AG04449 (cell line): ENCODE measurements at regions not wholly inside any gene's neighbourhood (a gene's known extent, or its start where the extent isn't known, plus 50 kb on each side); places are given as distances from the start of the nearest gene placed in this dataset.

Experiments used
- CTCF ChIA-PET: fragments of 350-600 bp; formaldehyde crosslinking; extraction: SDS; loops from one replicate; lab custom pipeline; 2021; ENCODE audit warnings: antibody characterized with exemption; lab: Yijun Ruan, JAX
- POLR2A ChIA-PET: fragments of 400-600, 350-600 bp; formaldehyde crosslinking; extraction: SDS; loops from one replicate; lab custom pipeline; 2020; ENCODE audit warnings: antibody characterized with exemption, inconsistent platforms; lab: Yijun Ruan, JAX
- DNase-seq: peaks from one replicate; pipeline ENCODE4 v3.0.0-alpha.2; 2010; ENCODE audit warnings: low read depth, low spot score
- H3K4me3 ChIP-seq: 2 replicates; pipeline ENCODE4 v1.5.1; 2011; ENCODE audit warnings: low read depth, mild to moderate bottlenecking, control low read depth, low read length
- CTCF ChIP-seq: IDR thresholded peaks from one replicate; pipeline ENCODE4 v1.5.1; 2011; ENCODE audit warnings: mild to moderate bottlenecking, moderate library complexity, low read length, control low read depth, inconsistent platforms; ENCODE audit not compliant: insufficient read depth; ENCODE audit errors: missing control alignments

DNA sequence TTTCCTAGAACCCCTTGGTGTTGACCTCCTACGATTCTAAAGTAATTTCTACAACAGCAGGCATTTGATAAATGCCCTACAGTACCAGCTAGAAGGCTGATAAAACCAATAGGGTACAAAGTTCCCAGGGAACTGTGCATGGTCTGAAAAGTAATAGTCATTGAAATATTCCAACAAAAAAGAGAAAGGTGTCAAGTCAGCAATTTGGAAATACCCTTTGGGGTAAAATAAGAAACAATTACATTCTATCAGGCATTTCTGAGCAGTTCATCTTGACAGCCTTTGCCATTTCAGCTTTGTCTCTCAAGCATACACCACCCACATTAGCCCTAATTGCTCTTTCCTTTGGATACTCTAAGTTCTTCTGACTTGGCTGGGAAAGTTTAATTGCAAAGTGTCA lies 542.9 kb upstream of the DDX18 start:
- no peak for DNase-seq
- H3K4me3 ChIP-seq = no peak overlapping the region
- TF ChIP-seq CTCF = no peak
- CTCF ChIA-PET = no interaction called here
- POLR2A ChIA-PET = no interaction called here

DNA sequence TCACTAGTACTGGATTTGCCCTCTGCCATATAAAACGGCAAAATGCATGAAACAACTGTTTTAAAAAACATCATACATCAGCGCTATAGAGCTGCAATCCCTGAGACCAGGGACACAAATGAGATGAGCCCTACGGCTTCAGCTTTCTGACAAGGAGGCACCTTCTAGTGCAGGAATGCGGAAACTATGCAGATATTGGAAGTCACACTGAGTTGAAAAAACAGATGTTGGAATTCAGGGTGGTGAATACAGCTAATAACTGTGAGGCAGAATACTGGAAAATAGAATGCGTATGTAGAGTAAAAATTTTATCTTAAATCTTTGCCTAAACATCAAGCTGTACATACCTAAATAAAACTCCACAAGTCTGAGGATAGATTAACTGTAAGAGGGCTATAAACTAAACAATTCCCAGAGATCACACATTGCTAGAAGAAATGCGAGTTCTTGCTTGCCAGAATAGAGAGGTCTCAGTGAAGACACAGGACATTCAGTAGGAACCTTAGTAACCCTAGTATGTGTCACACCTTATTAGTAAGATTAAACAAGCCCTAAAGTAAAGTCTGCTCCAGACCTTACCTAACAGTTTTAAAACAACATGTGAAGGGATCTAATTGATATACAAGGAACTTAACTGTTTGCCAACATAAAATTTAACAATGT lies 541.4 kb upstream of the DDX18 start:
- H3K4me3 ChIP-seq = no peak overlapping the region
- DNase-seq = no peak
- POLR2A ChIA-PET = no interaction called here
- CTCF ChIA-PET = no interaction called here
- TF ChIP-seq CTCF = no peak

DNA sequence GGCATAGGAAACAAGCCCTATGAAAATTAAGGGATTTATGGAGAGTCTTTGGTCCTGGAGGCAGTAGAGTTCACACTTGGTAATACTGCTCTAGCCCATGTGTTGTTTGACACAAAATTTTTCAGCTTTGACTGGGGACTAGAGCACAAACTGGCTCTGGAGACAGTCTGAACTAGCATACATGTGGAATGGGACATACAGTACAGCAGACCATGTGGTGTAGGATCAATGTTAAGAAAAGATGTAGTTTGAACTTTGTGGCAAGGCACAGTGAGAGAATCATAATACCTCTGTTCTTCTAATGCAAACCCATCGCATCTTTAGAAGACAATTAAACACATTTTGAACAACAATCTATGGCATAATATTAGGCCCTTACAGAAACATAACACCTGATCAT lies 521.5 kb upstream of the DDX18 start:
- no peak for DNase-seq
- CTCF ChIA-PET = no interaction called here
- no peak overlapping the region for H3K4me3 ChIP-seq
- no peak for TF ChIP-seq CTCF
- POLR2A ChIA-PET = no interaction called here

GRCh38 chr2:117299451-117299850 lies 515.0 kb upstream of the DDX18 start:
- POLR2A ChIA-PET = no interaction called here
- no peak overlapping the region for H3K4me3 ChIP-seq
- no peak for TF ChIP-seq CTCF
- CTCF ChIA-PET = no interaction called here
- DNase-seq = no peak

GRCh38 chr2:117308861-117309770 lies 505.4 kb upstream of the DDX18 start:
- ChIA-PET CTCF (no interaction called here), POLR2A (no interaction called here)
- DNase-seq = no peak
- no peak overlapping the region for H3K4me3 ChIP-seq
- no peak for TF ChIP-seq CTCF

DNA sequence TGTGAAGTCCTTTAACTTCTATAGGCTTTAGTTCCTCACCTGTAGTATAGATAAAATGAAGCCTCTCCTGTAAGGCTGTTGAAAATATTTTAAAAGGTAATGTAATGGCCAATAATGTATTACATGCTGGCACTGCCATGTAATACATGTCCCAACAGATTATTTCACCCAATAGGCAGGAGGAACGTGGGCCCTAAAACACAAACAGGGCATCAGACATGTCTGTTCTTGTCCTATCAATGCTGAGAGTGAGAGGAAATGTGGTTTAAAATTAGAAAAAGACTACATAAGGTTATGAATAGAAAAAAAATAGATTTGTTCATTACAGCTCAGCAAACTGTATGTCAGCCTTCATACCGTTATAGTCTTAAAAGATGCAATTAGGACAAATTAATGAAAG lies 492.7 kb upstream of the DDX18 start:
- TF ChIP-seq CTCF = no peak
- DNase-seq = no peak
- ChIA-PET CTCF (no interaction called here), POLR2A (no interaction called here)
- no peak overlapping the region for H3K4me3 ChIP-seq
